Common myeloid progenitor, CD34-positive (primary cell): ENCODE measurements at regions not wholly inside any gene's neighbourhood (a gene's known extent, or its start where the extent isn't known, plus 50 kb on each side); places are given as distances from the start of the nearest gene placed in this dataset.
A peak's percentile ranks its signal among the peaks of the same experiment; 100 is the strongest.

Source experiments
- CTCF ChIA-PET: fragments of 350-600 bp; sonication (Branson Sonifier 250); formaldehyde crosslinking; loops from one replicate; lab custom pipeline; 2021; ENCODE audit warnings: antibody characterized with exemption; lab: Charles Lee
- POLR2A ChIA-PET: fragments of 350-600 bp; sonication (Branson Sonifier 250); formaldehyde crosslinking; loops from one replicate; lab custom pipeline; 2021; ENCODE audit warnings: antibody characterized with exemption; lab: Charles Lee
- DNase-seq, 3 donors: peaks; one replicate each; pipeline versions ENCODE4 v3.0.0 to v3.0.0-alpha.2; 2013
- H3K27ac ChIP-seq, 2 experiments: 1 replicate in 1 of 2; 2 replicates in 1 of 2; pipeline ENCODE4 v1.7.0; 2013; ENCODE audit warnings: inconsistent platforms in 2 of 2, low read length in 2 of 2, mild to moderate bottlenecking in 2 of 2, low read depth in 1 of 2, moderate library complexity in 1 of 2; ENCODE audit not compliant: severe bottlenecking in 2 of 2, insufficient read depth in 1 of 2, poor library complexity in 1 of 2
- H3K27me3 ChIP-seq, 5 experiments: replicated peaks in 2 of 5; 1 replicate in 3 of 5; 2 replicates in 2 of 5; pipeline versions ENCODE4 v1.6.1 to v1.7.0; 2013; ENCODE audit warnings: low read length in 4 of 5, mild to moderate bottlenecking in 2 of 5, moderate library complexity in 2 of 5, inconsistent platforms in 1 of 5; ENCODE audit not compliant: insufficient read depth in 5 of 5, control insufficient read depth in 4 of 5
- H3K36me3 ChIP-seq, 4 experiments: 1 replicate in 2 of 4; 2 replicates in 2 of 4; pipeline versions ENCODE4 v1.6.1 to v1.7.0; 2013; ENCODE audit warnings: low read length in 3 of 4, control low read depth in 1 of 4, mild to moderate bottlenecking in 1 of 4; ENCODE audit not compliant: control insufficient read depth in 4 of 4, insufficient read depth in 4 of 4
- H3K4me1 ChIP-seq, 4 experiments: 1 replicate in 3 of 4; 2 replicates in 1 of 4; pipeline versions ENCODE4 v1.6.1 to v1.7.1; 2013; ENCODE audit warnings: low read length in 3 of 4, mild to moderate bottlenecking in 3 of 4, control low read depth in 1 of 4, inconsistent platforms in 1 of 4, moderate library complexity in 1 of 4; ENCODE audit not compliant: control insufficient read depth in 4 of 4, insufficient read depth in 4 of 4; ENCODE audit errors: control extremely low read depth in 1 of 4
- H3K4me3 ChIP-seq, 7 experiments: 1 replicate in 4 of 7; 2 replicates in 3 of 7; pipeline versions ENCODE4 v1.5.1 to v1.7.0; 2013; ENCODE audit warnings: mild to moderate bottlenecking in 7 of 7, low read length in 6 of 7, moderate library complexity in 6 of 7, inconsistent platforms in 2 of 7, low read depth in 2 of 7, control low read depth in 1 of 7; ENCODE audit not compliant: insufficient read depth in 4 of 7, control insufficient read depth in 1 of 7; ENCODE audit errors: extremely low read depth in 1 of 7
- H3K9me3 ChIP-seq, 5 experiments: 1 replicate in 4 of 5; 2 replicates in 1 of 5; pipeline versions ENCODE4 v1.6.1 to v1.7.1; 2013; ENCODE audit warnings: low read length in 4 of 5, mild to moderate bottlenecking in 2 of 5, inconsistent platforms in 1 of 5, low read depth in 1 of 5, moderate library complexity in 1 of 5; ENCODE audit not compliant: control insufficient read depth in 4 of 5, insufficient read depth in 2 of 5; ENCODE audit errors: control extremely low read depth in 1 of 5
- WGBS: methylation state at CpG from one replicate; pipeline ENCODE4 v1.1.5; 2013; ENCODE audit not compliant: insufficient coverage; 5-methylcytosine and 5-hydroxymethylcytosine counted together

- Histone ChIP-seq H3K27ac (no peak overlapping the region), H3K4me1 (peaks cover 0 to 19% (median 17%) of the 10 kb centered on the region in 4 experiments), H3K4me3 (peak overlapping the region in 3 of 7 experiments; percentile 5 to 43 (median 14)), H3K27me3 (no peaks in the 10 kb centered on the region), H3K9me3 (no peaks in the 10 kb centered on the region), H3K36me3 (no peaks in the 10 kb centered on the region)
- DNase-seq = peak; percentile 83 to 98 (median 98)
- CTCF ChIA-PET = interaction anchor here (0.9 kb wide), 1 partner anchor 165 kb away, joined by 3 read pairs; no protein-coding TSS in a partner anchor
- WGBS = 21% methylated on average over 17 of the region's 24 CpGs
- POLR2A ChIA-PET = interaction anchor here (1.0 kb wide), 1 partner anchor 35 kb away, joined by 3 read pairs; no protein-coding TSS in a partner anchor
These were observed 168.9 kb downstream of the MN1 start for GRCh38 chr22:27632451-27633295.

- H3K4me1 ChIP-seq = peaks cover 0 to 19% (median 17%) of the 10 kb centered on the region in 4 experiments
- H3K27me3 ChIP-seq = no peaks in the 10 kb centered on the region
- POLR2A ChIA-PET = interaction anchor here (1.0 kb wide), 1 partner anchor 34 kb away, joined by 3 read pairs; no protein-coding TSS in a partner anchor
- H3K9me3 ChIP-seq = no peaks in the 10 kb centered on the region
- H3K36me3 ChIP-seq = no peaks in the 10 kb centered on the region
- H3K27ac ChIP-seq = no peak overlapping the region
- WGBS = 52% methylated on average over 8 of the region's 8 CpGs
- no peak for DNase-seq
- CTCF ChIA-PET = interaction anchor here (0.9 kb wide), 1 partner anchor 164 kb away, joined by 3 read pairs; no protein-coding TSS in a partner anchor
- H3K4me3 ChIP-seq = peak overlapping the region in 3 of 7 experiments; percentile 5 to 43 (median 14)
These were observed 168.2 kb downstream of the MN1 start for GRCh38 chr22:27633296-27633871.

- H3K27me3 ChIP-seq = no peaks in the 10 kb centered on the region
- H3K36me3 ChIP-seq = no peaks in the 10 kb centered on the region
- POLR2A ChIA-PET = no interaction called here
- CTCF ChIA-PET = interaction anchor here (0.8 to 1.8 kb wide), 3 partner anchors 22 to 36 kb away, joined by 3 to 7 read pairs (median 5); no protein-coding TSS in a partner anchor
- no peak overlapping the region for H3K27ac ChIP-seq
- no peak for DNase-seq
- H3K9me3 ChIP-seq = no peaks in the 10 kb centered on the region
- no peak overlapping the region for H3K4me3 ChIP-seq
- peaks cover 0 to 19% (median 17%) of the 10 kb centered on the region in 4 experiments for H3K4me1 ChIP-seq
- 99% methylated on average over 16 of the region's 17 CpGs for WGBS
These were observed 167.4 kb downstream of the MN1 start for GRCh38 chr22:27634043-27634740.

DNA sequence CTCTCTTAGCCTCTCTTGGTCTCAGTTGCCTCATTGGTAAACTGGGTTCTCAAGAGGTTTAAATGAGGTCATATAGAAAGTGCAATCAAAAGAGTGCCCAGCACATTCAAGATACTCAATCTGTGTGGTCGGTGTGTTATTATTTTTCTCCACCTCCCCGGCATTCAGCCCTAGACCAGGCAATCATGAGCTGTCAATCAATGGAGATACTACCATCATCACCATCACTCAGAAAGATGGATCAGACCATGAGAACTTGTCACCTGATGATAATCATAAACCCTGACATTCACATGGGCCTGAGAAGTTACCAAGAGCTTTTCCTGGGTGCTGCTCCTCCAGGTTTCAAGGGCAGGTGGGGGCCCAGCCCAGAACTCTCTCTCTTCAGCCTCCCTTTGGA lies 166.1 kb downstream of the MN1 start:
- Histone ChIP-seq H3K4me1 (peaks cover 0 to 19% (median 17%) of the 10 kb centered on the region in 4 experiments), H3K4me3 (no peak overlapping the region), H3K9me3 (no peaks in the 10 kb centered on the region), H3K36me3 (no peaks in the 10 kb centered on the region), H3K27ac (no peak overlapping the region), H3K27me3 (no peaks in the 10 kb centered on the region)
- 100% methylated on average over 1 of the region's 2 CpGs for WGBS
- ChIA-PET POLR2A (interaction anchor here (0.5 kb wide), 1 partner anchor 35 kb away, joined by 3 read pairs; no protein-coding TSS in a partner anchor), CTCF (interaction anchor here (1.1 to 1.8 kb wide), 3 partner anchors 22 to 28 kb away, joined by 3 to 7 read pairs (median 5); no protein-coding TSS in a partner anchor)
- DNase-seq = no peak

DNA sequence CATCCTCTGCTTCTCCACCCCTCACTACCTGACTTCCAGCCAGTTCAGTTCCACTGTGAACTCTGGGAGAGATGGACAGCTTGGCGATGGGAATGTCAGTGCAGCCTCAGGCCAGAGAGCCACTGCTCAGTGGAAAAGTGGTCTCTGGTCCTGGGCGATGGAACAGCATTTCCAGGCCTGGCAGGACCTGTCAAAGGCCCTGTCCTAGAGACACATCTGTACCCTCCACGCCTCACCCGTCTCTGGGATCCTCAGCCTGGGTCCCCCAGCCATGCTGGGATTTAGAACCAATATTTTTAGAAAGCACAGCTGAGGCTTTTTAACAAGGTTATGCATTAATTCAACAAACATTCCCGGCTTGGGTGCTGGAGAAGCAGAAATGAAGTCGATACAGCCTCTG lies 165.7 kb downstream of the MN1 start:
- H3K4me1 ChIP-seq = peaks cover 0 to 19% (median 17%) of the 10 kb centered on the region in 4 experiments
- H3K36me3 ChIP-seq = no peaks in the 10 kb centered on the region
- no peaks in the 10 kb centered on the region for H3K27me3 ChIP-seq
- no peak overlapping the region for H3K27ac ChIP-seq
- H3K4me3 ChIP-seq = no peak overlapping the region
- H3K9me3 ChIP-seq = no peaks in the 10 kb centered on the region
- 93% methylated on average over 4 of the region's 6 CpGs for WGBS
- CTCF ChIA-PET = interaction anchor here (1.1 to 1.8 kb wide), 3 partner anchors 22 to 28 kb away, joined by 3 to 7 read pairs (median 5); no protein-coding TSS in a partner anchor
- POLR2A ChIA-PET = no interaction called here
- DNase-seq = no peak

GRCh38 chr22:27636716-27637508 lies 164.6 kb downstream of the MN1 start:
- WGBS = 91% methylated on average over 10 of the region's 10 CpGs
- no peaks in the 10 kb centered on the region for H3K9me3 ChIP-seq
- no peak overlapping the region for H3K27ac ChIP-seq
- ChIA-PET POLR2A (interaction anchor here (0.5 kb wide), 1 partner anchor 41 kb away, joined by 4 read pairs; no protein-coding TSS in a partner anchor), CTCF (no interaction called here)
- no peak for DNase-seq
- H3K4me3 ChIP-seq = no peak overlapping the region
- no peaks in the 10 kb centered on the region for H3K27me3 ChIP-seq
- H3K36me3 ChIP-seq = no peaks in the 10 kb centered on the region
- H3K4me1 ChIP-seq = peaks cover 0 to 29% (median 25%) of the 10 kb centered on the region in 4 experiments
